H9 (cell line): ENCODE measurements at regions not wholly inside any gene's neighbourhood (a gene's known extent, or its start where the extent isn't known, plus 50 kb on each side); places are given as distances from the start of the nearest gene placed in this dataset.

Experiments
- DNase-seq: peaks from one replicate; pipeline ENCODE4 v3.0.0-alpha.2; 2017
- H2AFZ ChIP-seq: one replicate; pipeline ENCODE4 v1.6.1; 2013; ENCODE audit warnings: mild to moderate bottlenecking, low read length, control low read depth, moderate library complexity
- H2AK5ac ChIP-seq: 2 replicates; pipeline ENCODE4 v1.6.1; 2013; ENCODE audit warnings: low read length, control low read depth, mixed read lengths; ENCODE audit not compliant: insufficient read length
- H2BK120ac ChIP-seq: one replicate; pipeline ENCODE4 v1.6.1; 2013; ENCODE audit warnings: low read depth, mild to moderate bottlenecking, low read length, control low read depth, inconsistent platforms; ENCODE audit not compliant: poor library complexity, severe bottlenecking
- H2BK12ac ChIP-seq: 2 replicates; pipeline ENCODE4 v1.6.1; 2013; ENCODE audit warnings: low read length, control low read depth, mixed read lengths, low read depth; ENCODE audit not compliant: insufficient read length
- H2BK15ac ChIP-seq: 2 replicates; pipeline ENCODE4 v1.6.1; 2013; ENCODE audit warnings: low read depth, low read length, control low read depth
- H2BK20ac ChIP-seq: one replicate; pipeline ENCODE4 v1.6.1; 2013; ENCODE audit warnings: low read depth, mild to moderate bottlenecking, low read length, control low read depth, inconsistent platforms; ENCODE audit not compliant: poor library complexity, severe bottlenecking
- H2BK5ac ChIP-seq: 2 replicates; pipeline ENCODE4 v1.6.1; 2013; ENCODE audit warnings: low read length, control low read depth, mixed read lengths; ENCODE audit not compliant: insufficient read length
- H3K14ac ChIP-seq: 2 replicates; pipeline ENCODE4 v1.6.1; 2013; ENCODE audit warnings: low read length, control low read depth; ENCODE audit not compliant: insufficient read depth
- H3K18ac ChIP-seq: 2 replicates; pipeline ENCODE4 v1.6.1; 2013; ENCODE audit warnings: low read depth, mild to moderate bottlenecking, mixed read lengths, low read length, control low read depth; ENCODE audit not compliant: insufficient read length
- H3K23ac ChIP-seq: 2 replicates; pipeline ENCODE4 v1.6.1; 2013; ENCODE audit warnings: low read length, control low read depth, mixed read lengths, low read depth; ENCODE audit not compliant: insufficient read length
- H3K23me2 ChIP-seq: 2 replicates; pipeline ENCODE4 v1.6.1; 2013; ENCODE audit warnings: low read depth, mild to moderate bottlenecking, mixed read lengths, low read length, control low read depth; ENCODE audit not compliant: insufficient read length, poor library complexity, severe bottlenecking
- H3K27ac ChIP-seq: 2 replicates; pipeline ENCODE4 v1.5.1; 2013; ENCODE audit warnings: low read length, control low read depth, mixed read lengths, low read depth; ENCODE audit not compliant: insufficient read length
- H3K27me3 ChIP-seq: 2 replicates; pipeline ENCODE4 v1.6.1; 2013; ENCODE audit warnings: low read length, control low read depth, inconsistent platforms; ENCODE audit not compliant: insufficient read depth
- H3K4ac ChIP-seq: 2 replicates; pipeline ENCODE4 v1.6.1; 2013; ENCODE audit warnings: low read depth, mild to moderate bottlenecking, control low read depth, inconsistent platforms, low read length, moderate library complexity
- H3K4me1 ChIP-seq: 2 replicates; pipeline ENCODE4 v1.6.1; 2013; ENCODE audit warnings: low read length, control low read depth, inconsistent platforms; ENCODE audit not compliant: insufficient read depth
- H3K4me2 ChIP-seq: 2 replicates; pipeline ENCODE4 v1.6.1; 2013; ENCODE audit warnings: low read length, control low read depth, mixed read lengths; ENCODE audit not compliant: insufficient read length, insufficient read depth
- H3K56ac ChIP-seq: 2 replicates; pipeline ENCODE4 v1.6.1; 2013; ENCODE audit warnings: low read depth, mild to moderate bottlenecking, mixed read lengths, low read length, control low read depth; ENCODE audit not compliant: insufficient read length
- H3K79me1 ChIP-seq: 2 replicates; pipeline ENCODE4 v1.6.1; 2013; ENCODE audit warnings: low read depth, mild to moderate bottlenecking, moderate library complexity, low read length, control low read depth, inconsistent platforms; ENCODE audit not compliant: insufficient read depth, poor library complexity, severe bottlenecking
- H3K79me2 ChIP-seq: 2 replicates; pipeline ENCODE4 v1.6.1; 2013; ENCODE audit warnings: low read length, control low read depth, inconsistent platforms; ENCODE audit not compliant: insufficient read depth
- H3K9ac ChIP-seq: 2 replicates; pipeline ENCODE4 v1.6.1; 2013; ENCODE audit warnings: low read length, control low read depth, mixed read lengths; ENCODE audit not compliant: insufficient read length; ENCODE audit errors: extremely low read depth
- H3K9me3 ChIP-seq: one replicate; pipeline ENCODE4 v1.6.1; 2013; ENCODE audit warnings: low read depth, low read length, inconsistent platforms; ENCODE audit not compliant: control insufficient read depth
- H3T11ph ChIP-seq: one replicate; pipeline ENCODE4 v1.6.1; 2013; ENCODE audit warnings: mild to moderate bottlenecking, low read length, control low read depth, inconsistent platforms
- H4K20me1 ChIP-seq: one replicate; pipeline ENCODE4 v1.6.1; 2013; ENCODE audit not compliant: control insufficient read depth, insufficient read length, insufficient read depth
- H4K5ac ChIP-seq: 2 replicates; pipeline ENCODE4 v1.6.1; 2013; ENCODE audit warnings: low read depth, mild to moderate bottlenecking, mixed read lengths, low read length, control low read depth; ENCODE audit not compliant: insufficient read length
- H4K8ac ChIP-seq: replicated peaks from 2 replicates; pipeline ENCODE4 v1.6.1; 2013; ENCODE audit warnings: low read length, control low read depth, mixed read lengths, low read depth; ENCODE audit not compliant: insufficient read length
- H4K91ac ChIP-seq: 2 replicates; pipeline ENCODE4 v1.6.1; 2013; ENCODE audit warnings: low read depth, mild to moderate bottlenecking, moderate library complexity, mixed read lengths, low read length, control low read depth; ENCODE audit not compliant: insufficient read length
- H3K27ac Mint-ChIP-seq, 3 experiments: 2 replicates in 2 of 3; 3 replicates in 1 of 3; pipeline ENCODE4 v1.8.0; 2020 to 2021; ENCODE audit warnings: mixed read lengths in 3 of 3, mild to moderate bottlenecking in 1 of 3, moderate library complexity in 1 of 3
- H3K27me3 Mint-ChIP-seq: 2 replicates; pipeline ENCODE4 v1.8.0; 2021; ENCODE audit warnings: low read depth, mild to moderate bottlenecking, moderate library complexity, mixed read lengths
- H3K36me3 Mint-ChIP-seq, 3 experiments: 2 replicates in 2 of 3; 3 replicates in 1 of 3; pipeline ENCODE4 v1.8.0; 2020 to 2021; ENCODE audit warnings: low read depth in 3 of 3, mixed read lengths in 3 of 3; ENCODE audit not compliant: insufficient read depth in 1 of 3
- H3K4me1 Mint-ChIP-seq, 2 experiments: 2 replicates each; pipeline ENCODE4 v1.8.0; 2020; ENCODE audit warnings: mixed read lengths in 2 of 2
- H3K4me3 Mint-ChIP-seq, 2 experiments: 2 replicates in 1 of 2; 3 replicates in 1 of 2; pipeline ENCODE4 v1.8.0; 2020 to 2021; ENCODE audit warnings: mild to moderate bottlenecking in 2 of 2, mixed read lengths in 2 of 2, moderate library complexity in 1 of 2
- H3K9me3 Mint-ChIP-seq, 2 experiments: 2 replicates in 1 of 2; 3 replicates in 1 of 2; pipeline ENCODE4 v1.8.0; 2020; ENCODE audit warnings: mild to moderate bottlenecking in 2 of 2, mixed read lengths in 2 of 2, moderate library complexity in 1 of 2
- WGBS: extraction: QIAGEN DNeasy Blood & Tissue Kit; methylation state at CpG from one replicate; pipeline ENCODE4 v1.1.7; 2013; ENCODE audit warnings: missing lambda C conversion rate, low lambda C conversion rate, mixed read lengths; ENCODE audit not compliant: insufficient read length; ENCODE audit errors: extremely low coverage; 5-methylcytosine and 5-hydroxymethylcytosine counted together
- TF ChIP-seq, protein P1 (sequence below): fragments of 200-600 bp; sonication (generic); conservative IDR thresholded peaks from 3 replicates; pipeline ENCODE4 v1.8.0; 2021; ENCODE audit warnings: antibody characterized with exemption, mild to moderate bottlenecking

- Mint-ChIP-seq H3K4me1 (peaks cover 18 to 20% of the 10 kb centered on the region in 2 experiments), H3K27me3 (peaks cover 4% of the 10 kb centered on the region; the same call in 1 of the 2 replicates), H3K27ac (no peak overlapping the region), H3K9me3 (no peaks in the 10 kb centered on the region), H3K36me3 (no peaks in the 10 kb centered on the region), H3K4me3 (no peak overlapping the region)
- Histone ChIP-seq H3K56ac (no peak overlapping the region), H3K9ac (no peak overlapping the region), H2BK5ac (no peak overlapping the region), H3K27me3 (no peaks in the 10 kb centered on the region), H4K8ac (no peak overlapping the region), H3K27ac (no peak overlapping the region), H2AK5ac (no peak overlapping the region), H2BK15ac (no peak overlapping the region), H2AFZ (no peak overlapping the region), H3K23me2 (no peaks in the 10 kb centered on the region), H2BK120ac (no peak overlapping the region), H3K4ac (no peak overlapping the region), H3K18ac (no peak overlapping the region), H4K5ac (no peak overlapping the region), H3K4me1 (peaks cover 6% of the 10 kb centered on the region; the same call in 1 of the 2 replicates), H2BK12ac (no peak overlapping the region), H3K9me3 (no peaks in the 10 kb centered on the region), H3K79me2 (no peaks in the 10 kb centered on the region), H3K4me2 (no peak overlapping the region), H2BK20ac (no peak overlapping the region), H3T11ph (no peak overlapping the region), H4K20me1 (no peaks in the 10 kb centered on the region), H3K23ac (no peak overlapping the region), H3K79me1 (no peaks in the 10 kb centered on the region), H4K91ac (no peak overlapping the region), H3K14ac (no peak overlapping the region)
- TF ChIP-seq, protein P1, sequence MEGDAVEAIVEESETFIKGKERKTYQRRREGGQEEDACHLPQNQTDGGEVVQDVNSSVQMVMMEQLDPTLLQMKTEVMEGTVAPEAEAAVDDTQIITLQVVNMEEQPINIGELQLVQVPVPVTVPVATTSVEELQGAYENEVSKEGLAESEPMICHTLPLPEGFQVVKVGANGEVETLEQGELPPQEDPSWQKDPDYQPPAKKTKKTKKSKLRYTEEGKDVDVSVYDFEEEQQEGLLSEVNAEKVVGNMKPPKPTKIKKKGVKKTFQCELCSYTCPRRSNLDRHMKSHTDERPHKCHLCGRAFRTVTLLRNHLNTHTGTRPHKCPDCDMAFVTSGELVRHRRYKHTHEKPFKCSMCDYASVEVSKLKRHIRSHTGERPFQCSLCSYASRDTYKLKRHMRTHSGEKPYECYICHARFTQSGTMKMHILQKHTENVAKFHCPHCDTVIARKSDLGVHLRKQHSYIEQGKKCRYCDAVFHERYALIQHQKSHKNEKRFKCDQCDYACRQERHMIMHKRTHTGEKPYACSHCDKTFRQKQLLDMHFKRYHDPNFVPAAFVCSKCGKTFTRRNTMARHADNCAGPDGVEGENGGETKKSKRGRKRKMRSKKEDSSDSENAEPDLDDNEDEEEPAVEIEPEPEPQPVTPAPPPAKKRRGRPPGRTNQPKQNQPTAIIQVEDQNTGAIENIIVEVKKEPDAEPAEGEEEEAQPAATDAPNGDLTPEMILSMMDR: no peak
- DNase-seq: no peak
- WGBS: no CpG with 5 or more reads among the region's 3 CpGs
Observed at GRCh38 chr6:40735121-40735520, 148.0 kb upstream of the LRFN2 start.
